ENCODE measurements at regions not wholly inside any gene's neighbourhood (a gene's known extent, or its start where the extent isn't known, plus 50 kb on each side); places are given as distances from the start of the nearest gene placed in this dataset.
A peak's percentile ranks its signal among the peaks of the same experiment; 100 is the strongest.

- H3K27ac ChIP-seq (ENCODE audit: low read depth in 1 of 2, low read length in 2 of 2): no peak overlapping the region
- no peak for DNase-seq (ENCODE audit: low spot score)
- 92% methylated on average over 9 of the region's 9 CpGs for WGBS
- H3K36me3 ChIP-seq (ENCODE audit: control insufficient read depth in 4 of 4, insufficient read depth in 3 of 4, low read depth in 1 of 4, low read length in 3 of 4): no peaks in the 10 kb centered on the region
- H3K9me3 ChIP-seq (ENCODE audit: control insufficient read depth in 4 of 4, low read length in 3 of 4): no peaks in the 10 kb centered on the region
- peaks cover 0 to 9% (median 7%) of the 10 kb centered on the region in 4 donors for H3K4me1 ChIP-seq (ENCODE audit: control insufficient read depth in 4 of 4, insufficient read depth in 4 of 4, low read length in 3 of 4)
- no peak overlapping the region for H3K4me3 ChIP-seq (ENCODE audit: low read depth in 1 of 3, low read length in 3 of 3)
- no peaks in the 10 kb centered on the region for H3K27me3 ChIP-seq (ENCODE audit: control insufficient read depth in 4 of 4, insufficient read depth in 4 of 4, low read length in 3 of 4)
- TF ChIP-seq HNF4A (conservative IDR thresholded peaks at IDR 0.05): no peak
- no peak for TF ChIP-seq FOXA1 (IDR thresholded peaks at IDR 0.05)
- no peak for TF ChIP-seq HNF4G (IDR thresholded peaks at IDR 0.05)
- no peak for TF ChIP-seq GABPA (IDR thresholded peaks at IDR 0.05 in 1 of 2, conservative IDR thresholded peaks at IDR 0.05 in 1 of 2)
- no peak for TF ChIP-seq JUND (IDR thresholded peaks at IDR 0.05)
- TF ChIP-seq SP1 (IDR thresholded peaks at IDR 0.05): no peak
- TF ChIP-seq RXRA (IDR thresholded peaks at IDR 0.05): no peak
- no peak for TF ChIP-seq EGR1 (IDR thresholded peaks at IDR 0.05; ENCODE audit: low read depth in 2 of 2)
- no peak for TF ChIP-seq FOXA2 (IDR thresholded peaks at IDR 0.05)
- TF ChIP-seq TAF1 (conservative IDR thresholded peaks at IDR 0.05): no peak
- no peak for TF ChIP-seq ATF3 (IDR thresholded peaks at IDR 0.05)
- TF ChIP-seq CTCF (IDR thresholded peaks at IDR 0.05; ENCODE audit: low read depth, low read length, missing input control): no peak
- no peak for TF ChIP-seq MAX (IDR thresholded peaks at IDR 0.05)
- TF ChIP-seq REST (IDR thresholded peaks at IDR 0.05): no peak
- TF ChIP-seq RAD21 (IDR thresholded peaks at IDR 0.05): no peak
- no peak overlapping the region for H3K9ac ChIP-seq (ENCODE audit: low read depth in 1 of 2, low read length in 2 of 2)
Measured at GRCh38 chr10:118851062-118852035, 96.6 kb upstream of the CACUL1 start.

- H3K4me1 ChIP-seq (ENCODE audit: control insufficient read depth in 4 of 4, insufficient read depth in 4 of 4, low read length in 3 of 4): peaks cover 0 to 9% (median 7%) of the 10 kb centered on the region in 4 donors
- no peak overlapping the region for H3K9ac ChIP-seq (ENCODE audit: low read depth in 1 of 2, low read length in 2 of 2)
- TF ChIP-seq SP1 (IDR thresholded peaks at IDR 0.05) (no peak), HNF4G (IDR thresholded peaks at IDR 0.05) (no peak), HNF4A (conservative IDR thresholded peaks at IDR 0.05) (peak; percentile 8 to 48), GABPA (IDR thresholded peaks at IDR 0.05 in 1 of 2, conservative IDR thresholded peaks at IDR 0.05 in 1 of 2) (no peak), RXRA (IDR thresholded peaks at IDR 0.05) (peak in 1 of 2 donors; percentile 32)
- DNase-seq (ENCODE audit: low spot score): no peak
- H3K27ac ChIP-seq (ENCODE audit: low read depth in 1 of 2, low read length in 2 of 2): no peak overlapping the region
- no peaks in the 10 kb centered on the region for H3K36me3 ChIP-seq (ENCODE audit: control insufficient read depth in 4 of 4, insufficient read depth in 3 of 4, low read depth in 1 of 4, low read length in 3 of 4)
- H3K27me3 ChIP-seq (ENCODE audit: control insufficient read depth in 4 of 4, insufficient read depth in 4 of 4, low read length in 3 of 4): no peaks in the 10 kb centered on the region
- H3K9me3 ChIP-seq (ENCODE audit: control insufficient read depth in 4 of 4, low read length in 3 of 4): no peaks in the 10 kb centered on the region
- 60% methylated on average over 6 of the region's 6 CpGs for WGBS
- no peak overlapping the region for H3K4me3 ChIP-seq (ENCODE audit: low read depth in 1 of 3, low read length in 3 of 3)
Measured at GRCh38 chr10:118853916-118854315, 99.1 kb upstream of the CACUL1 start.
